ENCODE measurements at regions not wholly inside any gene's neighbourhood (a gene's known extent, or its start where the extent isn't known, plus 50 kb on each side); places are given as distances from the start of the nearest gene placed in this dataset.

DNA sequence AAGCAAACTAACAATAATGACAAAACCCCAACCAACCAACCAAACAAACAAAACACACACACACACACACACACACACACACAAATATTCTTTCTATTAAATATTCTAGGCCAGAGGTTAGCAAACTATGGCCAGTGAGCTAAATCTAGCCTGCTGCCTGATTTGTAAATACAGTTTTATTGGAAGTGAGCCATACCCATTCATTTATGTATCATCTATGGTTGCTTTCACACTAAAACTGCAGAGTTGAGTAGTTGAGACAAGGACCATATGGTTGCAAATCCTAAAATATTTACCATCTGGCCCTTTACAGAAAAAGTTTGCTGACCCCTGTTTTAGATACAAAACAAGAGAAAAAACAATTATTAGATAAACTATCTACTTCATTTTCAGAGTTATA, 620.5 kb upstream of the SEMA6A start:
- TF ChIP-seq, protein P1, sequence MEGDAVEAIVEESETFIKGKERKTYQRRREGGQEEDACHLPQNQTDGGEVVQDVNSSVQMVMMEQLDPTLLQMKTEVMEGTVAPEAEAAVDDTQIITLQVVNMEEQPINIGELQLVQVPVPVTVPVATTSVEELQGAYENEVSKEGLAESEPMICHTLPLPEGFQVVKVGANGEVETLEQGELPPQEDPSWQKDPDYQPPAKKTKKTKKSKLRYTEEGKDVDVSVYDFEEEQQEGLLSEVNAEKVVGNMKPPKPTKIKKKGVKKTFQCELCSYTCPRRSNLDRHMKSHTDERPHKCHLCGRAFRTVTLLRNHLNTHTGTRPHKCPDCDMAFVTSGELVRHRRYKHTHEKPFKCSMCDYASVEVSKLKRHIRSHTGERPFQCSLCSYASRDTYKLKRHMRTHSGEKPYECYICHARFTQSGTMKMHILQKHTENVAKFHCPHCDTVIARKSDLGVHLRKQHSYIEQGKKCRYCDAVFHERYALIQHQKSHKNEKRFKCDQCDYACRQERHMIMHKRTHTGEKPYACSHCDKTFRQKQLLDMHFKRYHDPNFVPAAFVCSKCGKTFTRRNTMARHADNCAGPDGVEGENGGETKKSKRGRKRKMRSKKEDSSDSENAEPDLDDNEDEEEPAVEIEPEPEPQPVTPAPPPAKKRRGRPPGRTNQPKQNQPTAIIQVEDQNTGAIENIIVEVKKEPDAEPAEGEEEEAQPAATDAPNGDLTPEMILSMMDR (IDR thresholded peaks at IDR 0.05), result no peak
- TF ChIP-seq POLR2A (IDR thresholded peaks at IDR 0.05) (no peak), POLR2AphosphoS5 (IDR thresholded peaks at IDR 0.05) (no peak)
